HG03378 (cell line): ENCODE measurements at regions not wholly inside any gene's neighbourhood (a gene's known extent, or its start where the extent isn't known, plus 50 kb on each side); places are given as distances from the start of the nearest gene placed in this dataset.

Experiments used
- ATAC-seq: cut with Tn5 transposase; IDR thresholded peaks from one replicate; pipeline ENCODE4 v1.9.1; 2021; ENCODE audit warnings: mild to moderate bottlenecking, moderate library complexity; ENCODE audit not compliant: unreplicated experiment

DNA sequence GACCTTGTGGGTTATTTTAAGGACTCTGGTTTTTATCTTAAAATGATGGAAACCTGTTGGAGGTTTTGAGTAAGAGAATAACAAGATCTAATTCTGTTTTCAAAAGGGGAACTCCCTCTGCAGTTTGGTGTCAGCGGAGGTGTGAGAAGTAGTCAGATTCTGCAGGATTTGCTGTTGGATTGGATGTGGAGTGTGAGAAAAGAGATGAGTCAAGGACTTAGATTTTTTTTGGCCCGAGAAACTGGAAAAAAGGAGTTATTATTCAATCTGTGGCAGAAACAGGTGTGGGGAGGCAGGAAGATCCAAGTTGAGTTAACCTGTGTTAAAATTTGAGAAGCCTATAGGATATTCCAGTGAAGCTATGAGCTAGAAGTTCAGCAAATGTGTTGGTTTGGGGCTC lies 337.2 kb upstream of the FANCL start:
- no peak for ATAC-seq

GRCh38 chr2:58574873-58575272 lies 333.7 kb upstream of the FANCL start:
- ATAC-seq, result no peak

GRCh38 chr2:58572731-58573130 lies 331.6 kb upstream of the FANCL start:
- no peak for ATAC-seq

- ATAC-seq, result peak; percentile 82
Measured at GRCh38 chr2:58571181-58571852, 330.2 kb upstream of the FANCL start.

- ATAC-seq, result no peak
Measured at GRCh38 chr2:58569475-58570185, 328.5 kb upstream of the FANCL start.

GRCh38 chr2:58568901-58569300 lies 327.8 kb upstream of the FANCL start:
- no peak for ATAC-seq

DNA sequence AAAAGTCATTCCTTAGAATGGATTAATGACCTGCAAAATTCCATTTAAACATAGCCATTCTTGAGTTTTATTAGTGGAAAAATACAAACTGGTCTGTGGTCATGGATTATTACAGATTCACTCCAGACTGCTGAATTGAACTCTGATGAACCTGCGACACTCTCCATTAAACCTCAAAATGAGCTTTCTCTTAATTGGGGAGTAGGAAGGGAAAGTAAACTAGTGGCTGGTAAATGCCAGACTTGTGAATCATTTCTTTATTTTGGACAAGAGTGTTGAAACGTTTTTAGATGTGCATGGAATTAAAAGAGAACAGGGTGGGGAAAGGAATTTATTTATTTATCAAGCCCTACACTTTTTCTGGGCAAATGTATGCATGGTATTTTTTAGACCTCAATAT lies 321.2 kb upstream of the FANCL start:
- ATAC-seq, result no peak

DNA sequence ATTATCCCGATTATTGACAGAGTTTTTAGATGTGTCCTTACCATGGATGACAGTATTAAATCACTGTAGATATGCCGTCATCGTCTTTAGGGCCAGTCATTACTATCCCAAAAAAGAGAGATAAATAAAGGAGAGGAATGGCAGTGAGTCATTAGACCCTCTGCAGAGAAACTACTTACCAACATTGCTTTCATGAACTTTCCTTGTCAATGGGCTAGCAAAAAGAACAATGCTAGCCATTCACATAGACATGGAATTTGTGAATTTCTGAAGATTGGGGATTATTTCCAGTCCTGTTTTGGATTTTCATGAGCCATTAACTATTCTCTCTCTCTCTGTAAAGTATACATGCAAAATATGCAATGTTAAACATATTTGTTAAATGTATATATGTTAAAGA lies 319.4 kb upstream of the FANCL start:
- no peak for ATAC-seq

DNA sequence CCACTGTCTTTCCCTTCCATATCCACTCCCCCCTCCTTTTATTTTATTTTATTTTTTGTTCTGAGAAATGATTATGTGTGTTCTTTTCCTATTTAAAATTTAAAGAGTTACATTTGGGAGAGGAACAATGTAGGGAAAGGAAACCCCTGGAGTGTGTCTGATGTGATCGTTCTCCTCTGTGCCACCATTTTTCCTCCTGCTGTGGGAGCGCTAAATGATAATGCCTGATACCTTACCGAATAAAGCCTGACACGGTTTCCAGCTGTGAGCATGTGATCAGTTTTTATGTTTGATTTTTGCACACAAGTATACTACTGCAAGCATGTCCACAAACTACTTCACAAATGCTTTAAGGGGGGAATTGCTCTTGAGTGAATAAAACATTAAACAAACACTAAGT lies 317.8 kb upstream of the FANCL start:
- no peak for ATAC-seq

GRCh38 chr2:58557176-58557575 lies 316.1 kb upstream of the FANCL start:
- no peak for ATAC-seq

- ATAC-seq, result no peak
Measured at GRCh38 chr2:58553937-58554336, 312.8 kb upstream of the FANCL start.

GRCh38 chr2:58553522-58553921 lies 312.4 kb upstream of the FANCL start:
- no peak for ATAC-seq

GRCh38 chr2:58545300-58546280 lies 304.5 kb upstream of the FANCL start:
- ATAC-seq, result peak; percentile 60

DNA sequence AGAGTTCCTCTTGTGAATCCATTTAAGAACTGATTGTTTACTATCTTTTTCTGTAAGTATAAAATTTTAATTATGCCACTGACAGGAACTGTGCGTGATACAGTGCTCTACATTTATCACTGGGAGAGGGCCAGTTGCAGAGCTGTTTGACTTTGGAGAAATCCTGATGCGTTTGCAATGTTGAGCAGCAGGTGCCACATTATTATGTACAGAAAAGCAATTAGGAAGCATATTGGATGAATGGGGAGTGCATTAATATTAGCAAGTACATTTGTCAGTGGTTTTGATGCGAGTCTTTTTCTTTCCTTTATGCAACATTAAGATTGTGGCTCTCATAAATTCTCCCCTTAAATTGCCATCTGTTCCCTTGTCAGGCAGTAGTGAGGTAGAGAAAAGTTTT lies 302.3 kb upstream of the FANCL start:
- ATAC-seq, result no peak

DNA sequence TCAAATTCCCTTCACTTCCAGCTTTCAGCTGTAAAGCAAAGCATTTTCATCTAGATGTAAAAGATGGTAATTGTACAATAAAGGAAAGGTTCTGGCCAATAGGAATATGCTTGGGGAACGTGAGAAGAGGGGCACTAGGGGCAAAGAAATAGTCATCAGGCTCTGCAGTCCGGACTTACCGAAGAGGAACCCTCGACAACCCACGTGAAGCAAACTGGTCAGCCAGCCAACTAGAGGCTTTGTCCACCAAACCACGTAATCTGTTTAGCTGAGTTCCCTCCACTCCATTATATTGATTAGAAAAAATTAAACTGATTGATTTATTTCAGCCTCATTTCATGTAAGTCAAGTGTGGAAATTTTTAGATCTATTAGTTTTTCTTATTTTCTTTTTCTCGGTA lies 300.4 kb upstream of the FANCL start:
- no peak for ATAC-seq

GRCh38 chr2:58540681-58541080 lies 299.6 kb upstream of the FANCL start:
- no peak for ATAC-seq

- ATAC-seq, result no peak
Measured at GRCh38 chr2:58539973-58540372, 298.8 kb upstream of the FANCL start.

DNA sequence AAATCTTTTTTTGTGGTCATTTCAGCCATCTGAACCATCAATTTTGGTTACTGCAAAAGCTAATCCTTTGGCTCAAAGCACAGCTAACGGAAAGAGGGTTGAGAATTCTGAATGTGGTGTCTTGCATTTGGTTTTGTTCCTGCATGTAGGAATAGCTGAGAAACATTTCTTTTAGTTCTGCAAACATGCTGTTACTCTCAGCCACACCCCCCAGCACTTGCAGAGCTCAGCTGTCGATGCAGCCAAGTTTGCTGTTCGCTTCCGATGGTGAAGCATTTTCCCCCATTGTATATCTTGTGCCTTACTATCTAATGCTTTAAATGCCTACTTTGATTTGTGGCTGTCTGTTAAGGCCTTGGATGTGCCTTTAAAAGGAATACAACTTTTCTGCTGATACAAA lies 294.9 kb upstream of the FANCL start:
- ATAC-seq, result no peak

GRCh38 chr2:58535182-58535581 lies 294.1 kb upstream of the FANCL start:
- ATAC-seq, result no peak

DNA sequence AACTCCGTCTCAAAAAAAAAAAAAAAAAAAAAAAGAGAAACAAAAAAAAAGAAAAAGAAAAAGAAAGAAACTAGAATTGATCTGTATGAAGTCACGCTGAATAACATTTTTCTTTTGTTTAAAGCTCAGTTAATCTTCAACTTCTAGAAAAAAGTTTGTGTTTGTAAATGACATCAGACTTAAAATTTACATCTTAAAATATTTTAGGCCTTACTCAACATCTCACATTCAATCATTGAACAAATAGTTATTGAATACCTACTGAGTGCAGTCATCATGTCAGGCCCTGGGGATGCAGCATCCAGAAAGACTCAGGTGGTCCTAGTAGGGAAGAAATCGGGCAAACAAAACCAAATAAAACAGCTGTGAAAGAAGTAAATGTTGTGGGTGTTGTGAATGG lies 292.3 kb upstream of the FANCL start:
- no peak for ATAC-seq

DNA sequence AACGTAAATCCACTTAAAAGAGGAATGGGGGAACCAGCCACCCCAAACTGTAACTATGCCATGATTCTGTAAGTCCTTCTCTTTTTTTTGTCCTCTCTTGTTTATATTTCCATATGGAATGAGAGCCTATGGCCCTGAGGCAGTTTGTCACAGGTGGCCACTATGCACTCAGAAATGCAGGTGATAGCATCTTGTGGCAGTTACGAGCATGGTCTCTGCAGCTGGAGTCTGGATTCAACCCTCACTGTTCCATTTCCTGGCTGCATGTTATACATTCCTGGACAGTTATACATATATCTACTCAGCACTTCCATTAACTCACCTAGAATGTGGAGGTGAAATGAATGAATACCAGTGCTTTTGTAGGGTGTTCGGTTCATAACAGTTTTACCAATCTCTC lies 291.5 kb upstream of the FANCL start:
- no peak for ATAC-seq

- no peak for ATAC-seq
Measured at GRCh38 chr2:58527647-58528046, 286.5 kb upstream of the FANCL start.
